ENCODE measurements at regions not wholly inside any gene's neighbourhood (a gene's known extent, or its start where the extent isn't known, plus 50 kb on each side); places are given as distances from the start of the nearest gene placed in this dataset.

GRCh38 chr15:69910514-69910913 is 187.2 kb downstream of the TLE3 start:
- CTCF ChIA-PET: no interaction called here
- H3K4me3 ChIP-seq (ENCODE audit: low read depth, low read length): no peak overlapping the region

GRCh38 chr15:69912116-69912515 is 185.6 kb downstream of the TLE3 start:
- no peak for TF ChIP-seq CTCF (IDR thresholded peaks at IDR 0.05; ENCODE audit: insufficient read depth, low read length, missing control alignments)
- H3K4me3 ChIP-seq (ENCODE audit: low read depth, low read length): no peak overlapping the region
- CTCF ChIA-PET: interaction anchor here (0.9 kb wide), 1 partner anchor 20 kb away, joined by 3 read pairs; no protein-coding TSS in a partner anchor
- POLR2A ChIA-PET: no interaction called here
- no peak for DNase-seq (ENCODE audit: low read depth, low spot score)

More at GRCh38 chr15:69910514-69910913, 187.2 kb downstream of the TLE3 start:
- TF ChIP-seq CTCF (IDR thresholded peaks at IDR 0.05; ENCODE audit: insufficient read depth, low read length, missing control alignments): no peak
- POLR2A ChIA-PET: no interaction called here
- DNase-seq (ENCODE audit: low read depth, low spot score): no peak

GRCh38 chr15:69914040-69914439 is 183.7 kb downstream of the TLE3 start:
- no peak for TF ChIP-seq CTCF (IDR thresholded peaks at IDR 0.05; ENCODE audit: insufficient read depth, low read length, missing control alignments)
- DNase-seq (ENCODE audit: low read depth, low spot score): no peak
- ChIA-PET CTCF (interaction anchor here (1.5 kb wide), 1 partner anchor 10 kb away, joined by 3 read pairs; no protein-coding TSS in a partner anchor), POLR2A (no interaction called here)
- no peak overlapping the region for H3K4me3 ChIP-seq (ENCODE audit: low read depth, low read length)

GRCh38 chr15:69914960-69915359 is 182.8 kb downstream of the TLE3 start:
- no peak for TF ChIP-seq CTCF (IDR thresholded peaks at IDR 0.05; ENCODE audit: insufficient read depth, low read length, missing control alignments)
- H3K4me3 ChIP-seq (ENCODE audit: low read depth, low read length): no peak overlapping the region
- POLR2A ChIA-PET: no interaction called here
- no peak for DNase-seq (ENCODE audit: low read depth, low spot score)
- CTCF ChIA-PET: interaction anchor here (1.5 kb wide), 1 partner anchor 11 kb away, joined by 3 read pairs; no protein-coding TSS in a partner anchor

GRCh38 chr15:69916169-69916785 is 181.4 kb downstream of the TLE3 start:
- H3K4me3 ChIP-seq (ENCODE audit: low read depth, low read length): no peak overlapping the region
- POLR2A ChIA-PET: interaction anchor here (0.9 kb wide), 1 partner anchor 17 kb away, joined by 3 read pairs; no protein-coding TSS in a partner anchor
- no peak for TF ChIP-seq CTCF (IDR thresholded peaks at IDR 0.05; ENCODE audit: insufficient read depth, low read length, missing control alignments)
- DNase-seq (ENCODE audit: low read depth, low spot score): no peak
- CTCF ChIA-PET: no interaction called here

- ChIA-PET CTCF (no interaction called here), POLR2A (interaction anchor here (0.9 kb wide), 1 partner anchor 17 kb away, joined by 3 read pairs; no protein-coding TSS in a partner anchor)
- H3K4me3 ChIP-seq (ENCODE audit: low read depth, low read length): no peak overlapping the region
- no peak for TF ChIP-seq CTCF (IDR thresholded peaks at IDR 0.05; ENCODE audit: insufficient read depth, low read length, missing control alignments)
- DNase-seq (ENCODE audit: low read depth, low spot score): no peak
Measured at GRCh38 chr15:69917056-69917455, 180.7 kb downstream of the TLE3 start.
